HCT116 (cell line): ENCODE measurements at regions not wholly inside any gene's neighbourhood (a gene's known extent, or its start where the extent isn't known, plus 50 kb on each side); places are given as distances from the start of the nearest gene placed in this dataset.

Experiments used
- ATAC-seq: fragments of 200-7000 bp; cut with Tn5 transposase; 2 replicates; pipeline ENCODE4 v1.9.1; 2020; ENCODE audit warnings: mild to moderate bottlenecking, moderate library complexity
- BruUV-seq: library from RNA; stranded (reverse); fragments of 400-500 nt; replicated peaks from 2 replicates; lab custom pipeline; 2021; lab: Mats Ljungman, UMichigan
- CTCF ChIA-PET: fragments of 300-600 bp; sonication (Branson Sonifier 250); formaldehyde crosslinking; loops from one replicate; lab custom pipeline; 2021; ENCODE audit warnings: antibody characterized with exemption; lab: Charles Lee
- POLR2A ChIA-PET: fragments of 300-600, 350-600 bp; sonication (Branson Sonifier 250); formaldehyde crosslinking; loops from one replicate; lab custom pipeline; 2021; ENCODE audit warnings: antibody characterized with exemption; lab: Charles Lee
- RAD21 ChIA-PET, 2 experiments: fragments of 300-600 bp; sonication (Branson Sonifier 250); formaldehyde crosslinking; loops; one replicate each; lab custom pipeline; 2023; ENCODE audit warnings: low total read pairs in 2 of 2; ENCODE audit not compliant: uncharacterized antibody in 2 of 2, unreplicated experiment in 2 of 2, low non-redundant PET in 1 of 2; lab: Charles Lee
- DNase-seq: peaks from one replicate; pipeline ENCODE4 v3.0.0-alpha.2; 2010; ENCODE audit warnings: low read depth, low spot score
- H2AFZ ChIP-seq: fragments of 200-600 bp; shearing (Covaris generic), sonication (generic); 2 replicates; pipeline ENCODE4 v1.6.1; 2017; ENCODE audit warnings: low read depth, mixed run types, mixed read lengths, antibody characterized with exemption, low read length; ENCODE audit not compliant: poor library complexity, severe bottlenecking
- H3K27ac ChIP-seq: 2 replicates; pipeline ENCODE4 v1.5.1; 2012; ENCODE audit warnings: low read depth, low read length
- H3K27me3 ChIP-seq: fragments of 200-600 bp; sonication (generic); 2 replicates; pipeline ENCODE4 v1.6.1; 2016; ENCODE audit warnings: mixed run types, low read length, mixed read lengths; ENCODE audit not compliant: insufficient read depth
- H3K36me3 ChIP-seq, 2 experiments: fragments of 200-500 bp in 1 of 2; fragments of 200-600 bp in 1 of 2; sonication (Bioruptor generic) in 1 of 2; sonication (generic) in 1 of 2; 2 replicates each; pipeline versions ENCODE4 v1.5.1 to v1.6.1; 2014 to 2016; ENCODE audit warnings: low read length in 2 of 2, inconsistent platforms in 1 of 2, mixed read lengths in 1 of 2, mixed run types in 1 of 2; ENCODE audit not compliant: insufficient read depth in 2 of 2, control insufficient read depth in 1 of 2
- H3K4me1 ChIP-seq, 2 experiments: fragments of 200-600 bp in 1 of 2; sonication (generic) in 1 of 2; 2 replicates each; pipeline versions ENCODE4 v1.5.1 to v1.6.1; 2012 to 2017; ENCODE audit warnings: low read length in 2 of 2, inconsistent platforms in 1 of 2, mild to moderate bottlenecking in 1 of 2, mixed read lengths in 1 of 2, mixed run types in 1 of 2, moderate library complexity in 1 of 2; ENCODE audit not compliant: insufficient read depth in 2 of 2, control insufficient read depth in 1 of 2
- H3K4me2 ChIP-seq: fragments of 200-600 bp; sonication (generic); 2 replicates; pipeline ENCODE4 v1.6.1; 2017; ENCODE audit warnings: mixed run types, low read length, mixed read lengths
- H3K4me3 ChIP-seq, 2 experiments: fragments of 200-600 bp in 1 of 2; sonication (generic) in 1 of 2; replicated peaks in 1 of 2; 2 replicates each; pipeline ENCODE4 v1.5.1; 2011 to 2016; ENCODE audit warnings: low read length in 2 of 2, control low read depth in 1 of 2, low read depth in 1 of 2, mild to moderate bottlenecking in 1 of 2, mixed read lengths in 1 of 2, mixed run types in 1 of 2
- H3K79me2 ChIP-seq: fragments of 200-600 bp; sonication (generic); 2 replicates; pipeline ENCODE4 v1.6.1; 2017; ENCODE audit warnings: mild to moderate bottlenecking, mixed run types, low read length, moderate library complexity, mixed read lengths; ENCODE audit not compliant: insufficient read depth
- H3K9ac ChIP-seq: fragments of 200-600 bp; sonication (generic); 2 replicates; pipeline ENCODE4 v1.6.1; 2016; ENCODE audit warnings: low read length, mixed read lengths
- H3K9me2 ChIP-seq: fragments of 200-600 bp; sonication (generic), shearing (Covaris generic); 2 replicates; pipeline ENCODE4 v1.6.1; 2017; ENCODE audit warnings: mixed run types, mild to moderate bottlenecking, moderate library complexity; ENCODE audit not compliant: insufficient read depth
- H3K9me3 ChIP-seq, 2 experiments: fragments of 200-500 bp in 1 of 2; fragments of 200-600 bp in 1 of 2; sonication (Bioruptor generic) in 1 of 2; sonication (generic) in 1 of 2; 2 replicates each; pipeline ENCODE4 v1.6.1; 2014 to 2017; ENCODE audit warnings: low read length in 2 of 2, mixed read lengths in 2 of 2, inconsistent platforms in 1 of 2, low read depth in 1 of 2, mild to moderate bottlenecking in 1 of 2, mixed run types in 1 of 2, moderate library complexity in 1 of 2; ENCODE audit not compliant: control insufficient read depth in 1 of 2, insufficient read depth in 1 of 2
- H4K20me1 ChIP-seq: fragments of 200-600 bp; sonication (generic), shearing (Covaris generic); 2 replicates; pipeline ENCODE4 v1.6.1; 2017; ENCODE audit warnings: mixed run types, mild to moderate bottlenecking, moderate library complexity; ENCODE audit not compliant: insufficient read depth
- EGR1 ChIP-seq: IDR thresholded peaks from 2 replicates; pipeline ENCODE4 v1.6.1; 2012; ENCODE audit warnings: low read depth
- ELF1 ChIP-seq: IDR thresholded peaks from 2 replicates; pipeline ENCODE4 v1.6.1; 2012; ENCODE audit warnings: low read depth, borderline replicate concordance
- EZH2 ChIP-seq: fragments of 200-600 bp; sonication (generic); IDR thresholded peaks from 2 replicates; pipeline ENCODE4 v1.6.1; 2017; ENCODE audit warnings: antibody characterized with exemption, mixed run types
- EZH2phosphoT487 ChIP-seq: fragments of 200-600 bp; IDR thresholded peaks from 2 replicates; pipeline ENCODE4 v1.6.1; 2018; ENCODE audit warnings: antibody characterized with exemption, borderline replicate concordance
- FOSL1 ChIP-seq: IDR thresholded peaks from 2 replicates; pipeline ENCODE4 v1.6.1; 2012; ENCODE audit warnings: low read depth
- MAX ChIP-seq: IDR thresholded peaks from 2 replicates; pipeline ENCODE4 v1.6.1; 2012
- POLR2A ChIP-seq: IDR thresholded peaks from 2 replicates; pipeline ENCODE4 v1.7.0; 2011; ENCODE audit warnings: borderline replicate concordance; ENCODE audit not compliant: insufficient read depth, insufficient read length; ENCODE audit errors: extremely low read depth
- RAD21 ChIP-seq: IDR thresholded peaks from 2 replicates; pipeline ENCODE4 v1.6.1; 2012; ENCODE audit warnings: low read depth, mild to moderate bottlenecking
- REST ChIP-seq: IDR thresholded peaks from 2 replicates; pipeline ENCODE4 v1.6.1; 2012; ENCODE audit warnings: low read depth
- SIN3A ChIP-seq: IDR thresholded peaks from 2 replicates; pipeline ENCODE4 v1.6.1; 2012; ENCODE audit warnings: low read depth
- SP1 ChIP-seq: IDR thresholded peaks from 2 replicates; pipeline ENCODE4 v1.6.1; 2012; ENCODE audit warnings: low read depth
- intact Hi-C: fragments of 100-400 bp; cut with micrococcal nuclease; formaldehyde crosslinking; loops from 2 replicates; pipeline ENCODE4 v1.10.0; 2022
- TF ChIP-seq, protein P1 (sequence below): IDR thresholded peaks from 2 replicates; pipeline ENCODE4 v1.6.1; 2011; ENCODE audit warnings: mild to moderate bottlenecking, low read length, moderate library complexity; ENCODE audit not compliant: insufficient replicate concordance; ENCODE audit errors: extremely low read depth

- ATAC-seq (no peak), DNase-seq (no peak)
- H3K79me2 ChIP-seq, result no peaks in the 10 kb centered on the region
- H4K20me1 ChIP-seq, result no peaks in the 10 kb centered on the region
- no peaks in the 10 kb centered on the region for H3K9me3 ChIP-seq
- ChIA-PET CTCF (no interaction called here), POLR2A (no interaction called here), RAD21 (no interaction called here)
- H3K27ac ChIP-seq, result no peak overlapping the region
- no TSS peak for BruUV-seq
- no peaks in the 10 kb centered on the region for H3K4me1 ChIP-seq
- no peak overlapping the region for H2AFZ ChIP-seq
- H3K4me2 ChIP-seq, result no peak overlapping the region
- H3K4me3 ChIP-seq, result no peak overlapping the region
- intact Hi-C loops, result no loop called here
- H3K9ac ChIP-seq, result no peak overlapping the region
- TF ChIP-seq EZH2phosphoT487 (no peak), EZH2 (no peak), RAD21 (no peak), ELF1 (no peak), POLR2A (no peak), SP1 (no peak), REST (no peak), EGR1 (no peak), MAX (no peak), FOSL1 (no peak), SIN3A (no peak)
- TF ChIP-seq, protein P1, sequence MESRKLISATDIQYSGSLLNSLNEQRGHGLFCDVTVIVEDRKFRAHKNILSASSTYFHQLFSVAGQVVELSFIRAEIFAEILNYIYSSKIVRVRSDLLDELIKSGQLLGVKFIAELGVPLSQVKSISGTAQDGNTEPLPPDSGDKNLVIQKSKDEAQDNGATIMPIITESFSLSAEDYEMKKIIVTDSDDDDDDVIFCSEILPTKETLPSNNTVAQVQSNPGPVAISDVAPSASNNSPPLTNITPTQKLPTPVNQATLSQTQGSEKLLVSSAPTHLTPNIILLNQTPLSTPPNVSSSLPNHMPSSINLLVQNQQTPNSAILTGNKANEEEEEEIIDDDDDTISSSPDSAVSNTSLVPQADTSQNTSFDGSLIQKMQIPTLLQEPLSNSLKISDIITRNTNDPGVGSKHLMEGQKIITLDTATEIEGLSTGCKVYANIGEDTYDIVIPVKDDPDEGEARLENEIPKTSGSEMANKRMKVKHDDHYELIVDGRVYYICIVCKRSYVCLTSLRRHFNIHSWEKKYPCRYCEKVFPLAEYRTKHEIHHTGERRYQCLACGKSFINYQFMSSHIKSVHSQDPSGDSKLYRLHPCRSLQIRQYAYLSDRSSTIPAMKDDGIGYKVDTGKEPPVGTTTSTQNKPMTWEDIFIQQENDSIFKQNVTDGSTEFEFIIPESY, result no peak
- H3K27me3 ChIP-seq, result no peaks in the 10 kb centered on the region
- H3K36me3 ChIP-seq, result no peaks in the 10 kb centered on the region
- no peaks in the 10 kb centered on the region for H3K9me2 ChIP-seq
Observed at GRCh38 chr4:75118739-75119138, 185.8 kb downstream of the PARM1 start.
